ENCODE measurements at regions not wholly inside any gene's neighbourhood (a gene's known extent, or its start where the extent isn't known, plus 50 kb on each side); places are given as distances from the start of the nearest gene placed in this dataset.

DNA sequence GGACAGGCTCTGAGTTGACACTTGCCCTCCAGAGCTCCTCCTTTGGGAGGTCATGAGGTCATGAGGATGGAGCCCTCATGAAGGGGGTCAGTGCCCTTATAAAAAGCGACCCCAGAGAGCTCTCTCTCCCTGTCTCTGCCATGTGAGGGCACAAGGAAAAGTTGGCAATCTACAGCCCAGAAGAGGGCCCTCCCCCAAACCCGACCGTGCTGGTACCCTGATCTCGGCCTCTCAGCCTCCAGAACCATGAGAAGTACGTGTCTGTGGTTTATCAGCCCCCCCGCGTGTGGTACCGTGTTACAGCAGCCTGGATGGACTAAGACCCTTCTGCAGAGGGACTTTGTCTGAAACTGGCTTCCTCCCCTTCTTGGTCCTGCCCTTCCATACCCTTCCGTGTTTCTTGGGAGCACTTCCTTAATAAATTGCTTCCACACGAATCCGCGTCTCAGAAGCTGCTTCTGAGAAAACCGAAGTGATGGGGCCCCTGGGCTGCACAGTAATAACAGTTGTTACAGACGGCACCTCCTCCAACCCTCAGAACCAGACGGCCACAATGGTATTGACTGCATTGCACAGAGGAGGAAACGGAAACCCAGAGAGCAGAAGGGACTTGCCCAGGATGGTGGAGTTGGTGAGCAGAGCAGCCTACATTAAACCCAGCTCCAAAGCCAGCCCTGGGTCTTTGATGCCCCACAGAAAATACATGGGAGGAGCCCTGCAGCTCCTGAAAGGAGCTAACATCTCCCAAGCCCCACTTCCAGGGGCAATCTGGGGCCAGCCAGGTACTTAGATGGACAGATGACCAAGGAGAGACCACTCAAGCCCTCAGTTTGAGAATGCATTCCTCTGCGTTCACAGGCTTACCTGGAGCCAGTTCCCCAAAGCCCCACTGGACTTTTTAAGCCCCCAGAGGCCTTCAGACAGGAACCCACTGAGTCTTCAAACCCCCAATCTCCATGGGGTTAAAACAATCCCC is 242.7 kb downstream of the BCOR start:
- peak; percentile 82 for DNase-seq (ENCODE audit: low read depth)

DNA sequence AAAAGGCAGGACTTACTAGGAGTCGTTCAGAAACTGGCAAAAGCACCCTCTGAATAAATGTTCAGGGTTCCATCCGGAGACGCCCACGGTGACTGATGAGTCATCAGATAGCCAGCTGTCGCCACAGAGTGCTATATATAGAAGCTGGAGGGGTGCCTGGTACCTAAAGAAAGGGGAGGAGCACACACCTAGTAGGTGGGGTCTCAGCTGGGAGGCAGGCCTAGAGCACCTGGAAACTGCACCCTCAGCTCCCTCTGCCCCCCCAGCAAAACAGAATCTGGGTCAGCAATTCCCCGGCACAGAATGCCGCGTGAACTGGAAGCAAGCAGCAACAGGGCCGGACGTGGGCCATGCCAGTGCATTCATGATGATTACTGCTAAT is 242.0 kb downstream of the BCOR start:
- peak; percentile 77 for DNase-seq (ENCODE audit: low read depth)

DNA sequence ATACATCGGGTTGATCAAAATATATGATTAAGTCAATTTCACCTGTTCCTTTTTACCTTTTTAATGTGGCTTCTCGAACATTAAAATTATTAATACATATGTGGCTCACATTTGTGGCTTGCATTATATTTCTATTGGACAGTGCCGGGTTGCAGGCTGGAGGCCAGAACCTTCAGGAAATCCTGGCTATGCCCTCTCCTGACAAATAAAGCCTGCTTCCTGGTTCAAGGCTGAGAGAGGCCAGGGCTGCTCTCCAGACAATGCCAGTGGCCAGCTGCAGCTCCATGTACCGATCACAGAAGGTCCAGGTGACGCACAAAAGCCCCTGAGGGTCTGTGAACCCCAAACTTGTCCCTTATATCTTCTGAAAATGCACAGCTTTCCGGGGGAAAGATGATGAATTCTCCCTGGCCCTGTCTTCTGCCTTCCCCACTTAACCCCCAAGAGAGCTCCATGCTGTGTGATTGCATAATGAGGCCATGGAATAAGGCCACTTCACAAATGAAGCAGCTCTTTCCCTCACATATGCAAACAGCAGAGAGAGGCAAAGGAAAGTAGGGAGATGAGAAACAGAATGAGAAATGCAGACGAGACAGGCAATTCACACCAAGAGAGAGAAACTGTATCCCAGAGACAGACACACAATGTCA is 241.2 kb downstream of the BCOR start:
- no peak for DNase-seq (ENCODE audit: low read depth)

DNA sequence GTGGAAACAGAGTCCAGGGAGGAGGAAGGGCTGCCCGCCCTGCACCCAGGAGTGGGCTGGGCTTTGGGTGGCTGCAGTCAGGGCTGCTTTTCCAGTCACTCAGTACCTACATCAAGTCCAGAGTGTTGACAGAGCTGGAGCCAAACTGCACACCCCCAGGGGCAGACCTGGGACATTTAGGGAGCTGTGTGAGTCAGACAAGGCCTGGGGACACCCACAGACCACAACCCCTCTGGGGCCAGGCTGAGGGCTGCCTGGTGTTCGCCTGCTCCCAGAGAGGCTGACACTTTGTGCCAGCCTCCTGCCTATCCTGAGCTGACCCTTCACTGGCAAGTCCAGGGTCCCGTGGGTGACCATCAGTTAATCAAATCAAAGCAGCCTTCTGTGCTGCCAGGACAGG is 240.0 kb downstream of the BCOR start:
- no peak for DNase-seq (ENCODE audit: low read depth)

DNA sequence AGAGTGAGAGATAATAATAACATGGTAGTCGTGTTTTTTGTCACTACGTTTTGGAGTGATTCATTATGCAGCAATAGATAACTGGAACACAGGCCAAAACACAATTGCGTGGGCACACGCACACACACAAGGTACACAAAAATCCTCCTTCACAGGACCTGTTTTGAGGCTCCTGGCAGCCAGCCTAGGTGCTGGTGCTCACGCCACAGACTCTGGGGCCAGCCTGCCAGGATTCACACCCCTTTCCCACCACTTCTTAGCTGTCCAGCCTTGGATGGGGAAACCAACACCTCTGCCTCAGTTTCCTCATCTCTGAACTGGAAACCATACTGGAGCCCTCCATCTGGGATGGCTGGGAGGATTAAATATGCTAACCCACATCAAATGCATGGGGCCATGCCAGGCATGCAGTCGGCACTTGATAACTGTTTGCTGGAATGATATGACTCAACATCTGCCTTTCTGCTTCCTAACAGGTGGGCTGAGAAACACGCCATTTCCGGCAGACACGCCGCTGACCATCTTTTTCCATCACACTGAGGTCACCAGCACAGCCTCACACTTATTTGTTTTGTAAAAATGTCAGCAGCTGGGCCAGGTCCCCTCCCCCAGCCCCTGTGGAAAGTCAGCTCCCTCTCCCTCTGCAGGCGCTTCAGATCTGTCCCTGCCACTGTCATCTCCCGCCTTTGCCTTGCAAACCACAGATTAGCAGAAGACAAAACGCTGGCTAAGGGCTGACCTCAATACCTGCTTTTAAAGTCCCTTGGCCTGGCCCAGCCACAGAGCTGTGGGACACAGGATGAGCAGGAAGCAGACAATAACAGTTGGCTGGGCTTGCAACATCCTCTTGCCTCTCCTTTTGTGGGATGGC is 237.5 kb downstream of the BCOR start:
- peak; percentile 68 for DNase-seq (ENCODE audit: low read depth)

DNA sequence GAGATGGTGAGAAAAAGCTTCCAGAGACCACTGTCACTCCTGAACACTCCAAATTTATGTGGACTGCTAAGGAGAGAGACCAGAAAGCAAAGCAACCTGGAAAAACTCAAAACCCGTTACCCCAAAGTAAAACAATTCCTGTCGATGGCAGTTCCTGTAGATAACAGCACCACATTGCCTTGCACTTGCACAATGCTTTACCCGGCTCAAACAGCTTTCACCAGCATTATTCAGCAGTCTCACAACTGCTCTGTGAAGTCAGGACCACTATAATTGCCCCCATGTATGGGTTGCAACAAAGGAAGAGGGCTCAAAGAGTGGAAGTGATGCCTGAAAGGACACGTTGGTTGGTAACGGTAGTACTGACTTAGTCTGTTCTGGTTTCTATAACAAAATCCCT is 234.8 kb downstream of the BCOR start:
- no peak for DNase-seq (ENCODE audit: low read depth)

DNA sequence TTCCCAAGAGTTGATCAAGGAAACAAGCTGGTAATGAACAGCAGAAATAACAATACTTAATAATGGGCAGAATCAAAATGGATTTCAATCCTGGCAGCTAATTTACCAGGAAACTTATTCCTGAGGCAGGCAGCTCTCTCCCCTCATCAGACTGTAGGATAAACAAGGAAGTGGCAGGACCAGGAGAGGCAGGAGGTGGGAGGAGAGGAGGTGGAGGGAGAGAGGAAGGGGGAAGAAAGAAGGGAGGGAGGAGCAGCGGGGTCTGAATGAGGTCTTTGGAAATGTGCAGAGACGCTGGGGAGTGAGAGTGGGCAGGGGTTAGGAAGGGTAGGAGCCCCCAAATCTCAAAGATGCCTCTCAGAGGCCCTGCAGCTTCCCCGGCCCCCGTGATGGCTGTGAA is 231.5 kb downstream of the BCOR start:
- no peak for DNase-seq (ENCODE audit: low read depth)

DNA sequence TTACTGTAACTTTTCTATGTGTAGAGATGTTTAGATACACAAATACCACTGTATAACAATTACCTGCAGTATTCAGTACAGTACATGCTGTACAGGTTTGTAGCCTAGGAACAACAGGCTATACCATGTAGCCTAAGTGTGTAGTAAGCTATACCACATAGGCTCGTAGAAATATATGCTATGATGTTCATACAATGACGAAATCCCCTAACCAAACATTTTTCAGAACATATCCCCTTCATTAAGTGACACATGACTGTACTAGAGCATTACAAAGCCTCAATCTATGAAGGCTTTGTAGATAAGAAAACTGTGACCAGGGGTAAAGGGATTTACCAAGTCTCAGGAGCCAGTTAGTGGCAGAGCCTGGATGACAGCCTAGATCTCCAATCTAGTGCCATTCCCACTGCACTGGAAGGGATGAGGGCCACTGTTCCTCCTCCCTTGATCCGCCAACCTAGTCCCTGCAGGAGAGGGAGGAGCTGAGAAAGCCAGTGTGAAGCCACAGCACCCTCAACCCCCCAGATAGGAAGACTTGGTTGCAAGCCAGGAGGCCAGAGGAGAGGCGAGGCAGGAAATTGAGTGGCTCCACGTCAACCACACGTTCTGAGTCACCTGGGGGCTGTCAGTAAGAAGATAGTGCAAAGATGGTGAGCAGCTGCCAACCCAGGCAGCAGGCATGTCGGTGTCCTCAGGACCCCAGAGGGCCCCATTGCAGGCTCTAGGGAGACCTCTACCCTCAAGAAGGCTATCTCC is 227.7 kb downstream of the BCOR start:
- DNase-seq (ENCODE audit: low read depth), result peak; percentile 76

DNA sequence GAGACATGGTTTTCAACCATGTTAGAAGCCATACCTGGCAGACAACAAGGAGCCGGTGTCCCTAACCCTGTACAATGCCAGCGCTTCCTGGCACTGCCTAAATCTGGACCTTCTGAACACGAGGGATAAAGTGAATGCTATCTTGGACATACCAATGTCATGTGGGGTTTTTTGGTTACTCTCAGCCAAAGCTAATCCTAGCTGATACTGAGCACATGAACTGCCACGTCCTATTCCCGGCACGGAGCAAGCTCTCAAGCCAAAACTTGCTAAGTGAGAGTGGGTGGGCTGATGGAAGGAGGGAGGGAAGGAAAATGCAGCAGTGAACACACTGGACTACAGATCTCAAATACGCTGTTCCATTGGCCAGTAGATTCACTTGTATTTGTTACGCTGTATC is 226.1 kb downstream of the BCOR start:
- no peak for DNase-seq (ENCODE audit: low read depth)

DNA sequence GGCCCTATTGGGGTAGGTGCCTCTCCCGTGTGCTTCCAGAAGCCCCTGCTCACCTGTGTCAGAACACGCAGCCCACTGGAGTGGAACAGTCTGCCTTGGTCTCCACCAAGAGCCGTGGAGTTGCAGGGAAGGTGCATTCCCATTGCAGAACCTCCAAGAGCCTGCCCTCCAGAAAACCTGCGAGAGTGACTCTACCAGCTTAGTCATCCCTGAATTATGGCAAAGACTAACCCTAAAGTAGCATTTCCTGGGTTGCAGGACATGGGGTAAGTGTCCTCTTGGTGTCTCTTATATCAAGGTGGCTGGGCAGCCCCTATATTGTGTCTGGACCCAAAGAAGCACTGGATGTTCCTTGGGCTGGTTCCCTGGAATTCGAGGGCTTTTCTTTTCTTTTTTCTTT is 224.6 kb downstream of the BCOR start:
- no peak for DNase-seq (ENCODE audit: low read depth)

DNA sequence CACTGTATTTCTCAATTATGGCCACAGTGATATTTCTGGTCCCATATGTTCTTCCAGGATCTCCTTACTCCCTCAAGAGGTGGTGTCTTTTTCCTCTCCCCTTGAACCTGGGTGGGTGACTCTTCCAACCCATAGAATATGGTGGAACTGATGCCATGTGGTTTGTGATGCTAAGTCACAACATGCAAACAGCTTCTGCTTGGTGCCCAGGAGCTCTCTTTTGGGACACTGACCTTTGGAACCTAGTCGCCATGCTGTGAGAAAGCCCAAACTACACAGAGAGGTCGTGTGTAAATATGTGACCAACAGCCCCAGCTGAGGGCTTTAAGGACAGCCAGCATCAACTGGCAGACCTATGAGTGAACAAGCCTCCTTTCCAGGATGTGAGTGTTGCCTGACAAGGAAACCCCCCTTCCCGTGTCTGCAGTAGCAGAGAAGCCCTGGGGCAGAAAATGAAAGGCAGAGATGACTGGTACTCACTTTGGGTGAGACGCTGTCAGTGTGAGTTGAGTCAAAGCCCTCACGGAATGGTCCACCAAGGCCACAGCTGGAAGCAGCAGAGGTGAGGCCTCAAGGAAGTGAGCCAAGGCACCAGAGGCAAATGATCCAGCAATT is 223.4 kb downstream of the BCOR start:
- no peak for DNase-seq (ENCODE audit: low read depth)

DNA sequence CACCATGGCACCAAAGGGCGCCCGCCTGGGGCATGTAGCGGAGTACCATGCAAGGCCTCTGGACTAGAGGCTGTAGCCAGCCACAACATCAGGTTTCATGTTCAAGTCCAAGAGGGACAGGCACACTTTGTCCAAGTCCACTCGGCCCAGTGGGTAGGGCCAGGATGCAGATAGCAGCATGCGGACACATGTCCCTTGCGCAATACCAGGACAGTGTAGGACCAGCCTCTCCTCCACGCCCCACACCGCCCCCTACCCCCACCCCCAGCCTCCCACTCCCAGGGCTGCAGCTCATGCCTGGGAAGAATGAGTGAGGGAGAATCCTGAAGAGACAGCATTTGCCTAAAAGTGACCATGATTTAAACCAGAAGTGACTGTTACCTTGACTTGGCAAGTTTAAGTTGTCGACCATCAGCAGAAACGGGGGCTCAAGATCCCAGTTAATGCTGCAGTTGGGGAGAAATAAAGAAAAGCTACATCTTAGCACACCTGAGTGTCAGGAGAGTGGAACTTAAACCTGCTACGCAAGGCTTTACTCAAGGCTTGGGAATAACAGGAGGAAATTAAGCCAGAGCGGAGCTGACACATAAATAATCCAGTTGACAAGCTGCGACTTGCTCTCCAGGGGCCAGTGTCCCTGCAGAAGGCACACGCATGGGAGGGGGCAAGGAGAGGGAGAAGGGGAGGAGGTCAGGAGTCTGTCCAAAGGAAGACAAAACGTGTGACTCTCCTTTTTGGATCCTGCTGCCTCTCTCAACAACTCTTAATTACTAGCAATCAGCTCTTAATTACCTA is 221.7 kb downstream of the BCOR start:
- no peak for DNase-seq (ENCODE audit: low read depth)

DNA sequence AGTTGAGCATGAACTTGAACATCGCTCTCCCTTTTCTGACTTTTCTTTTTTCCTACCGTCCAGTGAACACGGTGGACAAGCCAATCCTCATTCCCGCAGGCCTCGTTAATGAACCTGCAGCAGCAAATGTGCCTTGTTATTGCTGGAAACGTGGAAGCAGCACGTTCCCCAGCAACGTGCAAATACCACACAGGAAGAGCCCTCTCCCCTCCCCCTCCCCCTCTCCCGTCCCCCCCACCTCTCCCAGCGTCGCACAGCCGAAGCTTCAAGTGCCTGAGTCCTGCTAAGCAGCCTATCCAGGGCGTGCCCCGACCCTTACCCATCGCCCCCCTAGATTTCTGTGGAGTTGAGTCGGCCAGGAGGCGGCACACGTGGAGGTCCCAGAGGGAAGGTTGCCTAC is 219.9 kb downstream of the BCOR start:
- DNase-seq (ENCODE audit: low read depth), result no peak

DNA sequence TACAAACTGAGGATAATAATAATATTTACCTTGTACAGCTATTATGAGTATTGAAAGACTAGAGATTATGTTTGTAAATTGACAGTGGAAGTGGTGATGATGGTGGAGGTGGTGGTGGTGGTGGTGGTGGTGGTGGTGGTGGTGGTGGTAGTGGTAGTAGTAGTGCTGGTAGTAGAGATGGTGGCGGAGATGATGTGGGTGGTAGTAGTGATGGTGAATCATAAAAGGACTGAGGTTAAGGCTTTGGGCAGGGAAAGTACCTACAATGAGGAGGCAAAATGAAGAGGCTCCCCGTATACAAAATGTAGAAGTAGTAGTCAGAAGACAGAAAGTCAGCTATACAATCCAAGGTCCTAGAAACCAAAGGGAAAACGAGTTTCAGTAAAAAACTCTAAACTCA is 214.1 kb downstream of the BCOR start:
- DNase-seq (ENCODE audit: low read depth), result no peak

DNA sequence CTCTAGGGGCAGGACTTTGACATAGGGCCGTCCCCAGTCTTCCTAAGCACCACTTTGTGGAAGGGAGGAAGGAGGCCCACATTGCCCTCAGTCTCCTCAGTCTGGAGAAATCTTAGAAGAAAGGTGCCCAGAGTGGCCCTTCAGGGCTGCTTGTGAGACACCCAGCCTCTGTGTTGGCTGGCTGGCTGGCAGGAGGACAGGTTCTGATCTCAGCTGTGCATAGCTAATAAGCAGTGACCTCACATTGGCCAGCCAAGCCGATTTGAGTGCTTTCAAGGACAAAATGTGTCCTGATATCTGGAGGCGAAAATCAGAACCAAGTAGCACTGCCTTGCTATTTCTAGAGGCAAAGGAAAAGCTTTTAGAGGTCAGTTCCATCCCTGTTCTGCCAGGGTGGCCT is 211.5 kb downstream of the BCOR start:
- no peak for DNase-seq (ENCODE audit: low read depth)

DNA sequence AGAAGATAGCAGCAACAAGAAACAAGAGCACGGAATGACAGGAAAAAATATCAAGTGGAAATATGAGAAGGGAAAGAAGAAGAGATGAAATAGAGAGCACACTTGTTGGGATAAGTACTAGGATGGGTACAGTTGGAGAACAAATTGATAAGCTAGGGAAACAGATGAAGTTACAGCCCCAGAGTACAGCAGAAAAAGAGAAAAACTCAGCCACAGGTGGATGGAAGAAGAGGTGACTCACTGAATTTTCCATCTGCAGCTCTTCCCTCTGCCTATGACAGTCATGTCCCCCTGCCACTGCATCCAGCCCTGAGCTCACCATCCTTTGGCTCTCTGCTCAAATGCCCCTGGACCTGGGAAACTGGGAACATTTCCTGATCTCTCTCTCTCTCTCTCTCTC is 209.0 kb downstream of the BCOR start:
- no peak for DNase-seq (ENCODE audit: low read depth)

DNA sequence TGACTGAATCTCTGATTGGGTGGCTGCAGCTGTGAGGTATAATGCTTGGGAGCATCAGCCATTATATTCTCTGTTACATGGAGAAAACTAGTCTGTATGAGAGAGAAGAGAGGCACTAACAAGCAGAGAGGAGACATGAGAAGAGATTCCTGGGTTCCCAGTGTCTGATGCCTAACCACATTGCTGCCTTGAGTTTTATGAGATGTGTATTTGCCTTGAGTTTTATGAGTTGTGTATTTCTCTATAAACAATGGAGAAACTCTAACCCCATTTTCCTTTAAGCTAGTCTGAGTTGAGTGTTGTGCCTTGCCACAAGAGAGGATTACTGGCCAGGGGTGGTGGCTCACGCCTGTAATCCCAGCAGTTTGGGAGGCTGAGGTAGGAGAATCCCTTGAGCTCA is 208.1 kb downstream of the BCOR start:
- DNase-seq (ENCODE audit: low read depth), result no peak

DNA sequence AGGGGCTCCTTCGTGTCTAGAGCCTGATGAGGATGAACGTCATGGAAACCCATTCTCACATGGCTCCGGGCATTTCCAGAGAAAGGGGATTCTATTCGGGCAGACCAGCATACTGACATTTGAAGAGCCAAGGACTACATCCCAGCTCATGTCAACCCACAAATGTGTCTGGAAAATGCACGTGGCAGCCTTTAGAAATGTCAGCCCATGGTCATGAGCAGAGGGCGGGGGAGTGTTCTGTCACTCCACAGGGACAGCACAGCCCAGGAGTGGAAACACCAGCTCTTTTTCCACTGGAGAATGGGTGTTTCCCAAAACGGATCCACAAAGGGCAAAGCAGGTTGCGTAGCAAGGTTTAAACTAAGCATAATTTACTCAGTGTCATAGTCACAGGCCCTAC is 207.0 kb downstream of the BCOR start:
- no peak for DNase-seq (ENCODE audit: low read depth)

DNA sequence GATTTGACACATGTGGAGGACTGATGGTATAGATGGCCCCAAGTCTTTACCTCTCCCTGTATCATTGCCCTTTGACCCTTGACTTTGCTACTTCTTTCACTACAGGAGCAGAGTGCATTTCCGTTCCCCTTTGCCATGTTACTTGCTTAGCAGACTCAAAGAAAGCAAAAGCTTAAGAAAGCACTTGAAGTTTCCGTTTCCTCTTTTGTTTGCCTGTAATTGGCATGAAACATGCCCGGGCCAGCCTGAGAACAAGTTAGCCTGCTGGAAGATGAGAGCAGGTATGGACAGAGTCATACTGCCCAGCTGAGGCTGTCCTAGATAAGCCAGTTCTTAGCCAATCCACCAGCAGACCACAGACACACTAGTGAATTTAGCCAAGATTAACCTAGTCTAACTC is 206.0 kb downstream of the BCOR start:
- DNase-seq (ENCODE audit: low read depth), result no peak
